ENCODE measurements at regions not wholly inside any gene's neighbourhood (a gene's known extent, or its start where the extent isn't known, plus 50 kb on each side); places are given as distances from the start of the nearest gene placed in this dataset.

GRCh38 chr10:36332926-36333325 lies 690.8 kb upstream of the FZD8 start:
- Mint-ChIP-seq H3K27me3 (ENCODE audit: low read depth in 2 of 2) (peaks cover 0 to 2% of the 10 kb centered on the region in 2 donors), H3K9me3 (peaks cover under 1 to 3% of the 10 kb centered on the region in 2 donors), H3K4me1 (no peaks in the 10 kb centered on the region), H3K36me3 (no peaks in the 10 kb centered on the region), H3K4me3 (no peak overlapping the region), H3K27ac (no peak overlapping the region)
- Histone ChIP-seq H3K36me3 (ENCODE audit: control insufficient read depth, insufficient read depth, low read length) (no peaks in the 10 kb centered on the region), H3K4me1 (ENCODE audit: control insufficient read depth, insufficient read depth, low read length) (no peaks in the 10 kb centered on the region), H3K27me3 (ENCODE audit: control insufficient read depth, insufficient read depth, low read length) (no peaks in the 10 kb centered on the region), H3K9me3 (ENCODE audit: control insufficient read depth, insufficient read depth, low read length) (no peaks in the 10 kb centered on the region), H3K27ac (ENCODE audit: low read length) (no peak overlapping the region), H3K4me3 (ENCODE audit: low read length) (no peak overlapping the region)
- no peak for TF ChIP-seq CTCF (IDR thresholded peaks at IDR 0.05)
- 84% methylated on average over 3 of the region's 3 CpGs for WGBS (ENCODE audit: insufficient coverage)
- DNase-seq: no peak
- intact Hi-C loops (cut with micrococcal nuclease): no loop called here
- ATAC-seq: no peak

GRCh38 chr10:36331121-36331520 lies 689.0 kb upstream of the FZD8 start:
- no peak overlapping the region for H3K4me3 ChIP-seq (ENCODE audit: low read length)
- Mint-ChIP-seq H3K4me1 (no peaks in the 10 kb centered on the region), H3K4me3 (no peak overlapping the region), H3K27ac (no peak overlapping the region), H3K36me3 (no peaks in the 10 kb centered on the region), H3K27me3 (ENCODE audit: low read depth in 2 of 2) (peaks cover 0 to 2% of the 10 kb centered on the region in 2 donors), H3K9me3 (peaks cover 4 to 6% of the 10 kb centered on the region in 2 donors)
- no peak for TF ChIP-seq CTCF (IDR thresholded peaks at IDR 0.05)
- WGBS (ENCODE audit: insufficient coverage): 71% methylated on average over 1 of the region's 3 CpGs
- no peak for DNase-seq
- no peaks in the 10 kb centered on the region for H3K36me3 ChIP-seq (ENCODE audit: control insufficient read depth, insufficient read depth, low read length)
- no peak overlapping the region for H3K27ac ChIP-seq (ENCODE audit: low read length)
- no peaks in the 10 kb centered on the region for H3K9me3 ChIP-seq (ENCODE audit: control insufficient read depth, insufficient read depth, low read length)
- intact Hi-C loops (cut with micrococcal nuclease): no loop called here
- ATAC-seq: no peak
- H3K27me3 ChIP-seq (ENCODE audit: control insufficient read depth, insufficient read depth, low read length): no peaks in the 10 kb centered on the region
- no peaks in the 10 kb centered on the region for H3K4me1 ChIP-seq (ENCODE audit: control insufficient read depth, insufficient read depth, low read length)

GRCh38 chr10:36325815-36326214 lies 683.7 kb upstream of the FZD8 start:
- peaks cover 8 to 12% of the 10 kb centered on the region in 2 donors for H3K9me3 Mint-ChIP-seq
- ATAC-seq: no peak
- no peak overlapping the region for H3K4me3 Mint-ChIP-seq
- Histone ChIP-seq H3K27me3 (ENCODE audit: control insufficient read depth, insufficient read depth, low read length) (no peaks in the 10 kb centered on the region), H3K36me3 (ENCODE audit: control insufficient read depth, insufficient read depth, low read length) (no peaks in the 10 kb centered on the region), H3K27ac (ENCODE audit: low read length) (no peak overlapping the region), H3K4me1 (ENCODE audit: control insufficient read depth, insufficient read depth, low read length) (no peaks in the 10 kb centered on the region), H3K4me3 (ENCODE audit: low read length) (no peak overlapping the region), H3K9me3 (ENCODE audit: control insufficient read depth, insufficient read depth, low read length) (no peaks in the 10 kb centered on the region)
- WGBS (ENCODE audit: insufficient coverage): 55% methylated on average over 1 of the region's 2 CpGs
- no peaks in the 10 kb centered on the region for H3K4me1 Mint-ChIP-seq
- no peak for DNase-seq
- intact Hi-C loops (cut with micrococcal nuclease): no loop called here
- TF ChIP-seq CTCF (IDR thresholded peaks at IDR 0.05): no peak
- H3K36me3 Mint-ChIP-seq: no peaks in the 10 kb centered on the region
- no peak overlapping the region for H3K27ac Mint-ChIP-seq
- H3K27me3 Mint-ChIP-seq (ENCODE audit: low read depth in 2 of 2): peaks cover 0 to 2% of the 10 kb centered on the region in 2 donors

GRCh38 chr10:36324831-36325230 lies 682.7 kb upstream of the FZD8 start:
- Histone ChIP-seq H3K36me3 (ENCODE audit: control insufficient read depth, insufficient read depth, low read length) (no peaks in the 10 kb centered on the region), H3K4me1 (ENCODE audit: control insufficient read depth, insufficient read depth, low read length) (no peaks in the 10 kb centered on the region), H3K4me3 (ENCODE audit: low read length) (no peak overlapping the region), H3K27me3 (ENCODE audit: control insufficient read depth, insufficient read depth, low read length) (no peaks in the 10 kb centered on the region), H3K27ac (ENCODE audit: low read length) (no peak overlapping the region), H3K9me3 (ENCODE audit: control insufficient read depth, insufficient read depth, low read length) (no peaks in the 10 kb centered on the region)
- Mint-ChIP-seq H3K9me3 (peaks cover 10 to 13% of the 10 kb centered on the region in 2 donors), H3K27me3 (ENCODE audit: low read depth in 2 of 2) (no peaks in the 10 kb centered on the region), H3K36me3 (no peaks in the 10 kb centered on the region), H3K27ac (no peak overlapping the region), H3K4me1 (no peaks in the 10 kb centered on the region), H3K4me3 (no peak overlapping the region)
- DNase-seq (no peak), ATAC-seq (no peak)
- TF ChIP-seq CTCF (IDR thresholded peaks at IDR 0.05): no peak
- WGBS (ENCODE audit: insufficient coverage): 74% methylated on average over 2 of the region's 2 CpGs
- intact Hi-C loops (cut with micrococcal nuclease): no loop called here

Measured in natural killer cell (primary cell).